Endothelial cell of hepatic sinusoid (primary cell): ENCODE measurements at regions not wholly inside any gene's neighbourhood (a gene's known extent, or its start where the extent isn't known, plus 50 kb on each side); places are given as distances from the start of the nearest gene placed in this dataset.
"Not testable (repeated sequence)": the region's sequence is repeated elsewhere in the genome, so short reads cannot be mapped to it uniquely, and the experiment has no call there.

Source experiments
- in situ Hi-C: cut with HindIII; loops from 2 replicates; pipeline ENCODE4 v1.10.0; 2017; ENCODE audit warnings: low sequenced_read_pairs

DNA sequence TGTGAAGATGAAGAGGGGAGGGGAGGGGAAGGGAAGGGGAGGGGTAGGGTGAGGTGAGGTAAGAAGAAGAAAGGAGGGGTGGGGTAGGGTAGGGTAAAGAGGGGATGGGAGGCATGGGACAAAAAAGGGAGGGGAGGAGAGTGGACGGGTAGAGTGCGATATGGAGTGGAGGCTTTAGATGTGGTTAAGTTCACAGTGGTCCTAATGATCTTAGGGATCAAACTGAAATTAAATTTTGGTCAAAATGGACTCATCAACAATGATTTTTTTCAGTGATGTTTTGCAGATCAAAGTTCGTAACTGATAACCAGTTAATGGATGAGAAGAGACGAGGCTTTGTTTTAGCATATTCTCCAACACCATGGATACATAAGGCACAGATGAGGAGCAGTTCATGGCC lies 513.9 kb upstream of the ACVR2A start:
- in situ Hi-C loops: no loop called here

DNA sequence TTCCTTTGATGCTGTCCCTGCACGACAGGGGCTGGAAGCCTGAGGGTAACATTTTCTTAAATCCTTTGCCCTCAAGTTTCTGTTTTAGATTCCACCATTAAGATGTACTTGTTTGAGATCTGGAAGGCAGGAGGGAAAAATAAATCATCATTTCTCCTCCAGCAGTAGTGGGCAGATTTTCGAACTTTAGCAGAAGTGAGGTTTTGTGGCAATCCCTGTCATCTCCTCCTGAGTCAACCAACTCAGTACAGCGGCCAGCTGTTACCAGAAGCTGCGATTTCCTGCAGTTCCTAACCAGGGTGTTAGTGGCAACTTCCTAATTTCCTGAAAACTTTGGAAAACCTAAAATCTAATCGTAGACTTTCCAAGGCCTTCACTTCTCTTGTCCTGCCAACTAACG lies 517.2 kb upstream of the ACVR2A start:
- in situ Hi-C loops: no loop called here

DNA sequence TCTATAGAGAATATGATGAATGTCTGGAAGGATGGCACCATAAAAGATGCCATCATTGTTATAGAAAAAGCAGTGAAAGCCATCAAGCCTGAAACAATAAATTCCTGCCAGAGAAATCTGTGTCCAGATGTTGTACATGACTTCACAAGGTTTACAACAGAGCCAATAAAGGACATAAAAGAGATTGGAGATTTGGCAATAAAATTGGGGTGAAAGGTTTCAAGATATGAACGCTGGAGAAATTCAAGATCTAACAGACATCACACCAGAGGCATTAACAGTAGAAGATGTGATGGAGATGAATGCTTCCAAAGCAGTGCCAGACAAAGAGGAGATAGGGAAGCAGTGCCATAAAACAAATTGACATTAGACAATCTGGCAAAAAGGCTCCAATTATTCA lies 518.8 kb upstream of the ACVR2A start:
- in situ Hi-C loops: no loop called here

DNA sequence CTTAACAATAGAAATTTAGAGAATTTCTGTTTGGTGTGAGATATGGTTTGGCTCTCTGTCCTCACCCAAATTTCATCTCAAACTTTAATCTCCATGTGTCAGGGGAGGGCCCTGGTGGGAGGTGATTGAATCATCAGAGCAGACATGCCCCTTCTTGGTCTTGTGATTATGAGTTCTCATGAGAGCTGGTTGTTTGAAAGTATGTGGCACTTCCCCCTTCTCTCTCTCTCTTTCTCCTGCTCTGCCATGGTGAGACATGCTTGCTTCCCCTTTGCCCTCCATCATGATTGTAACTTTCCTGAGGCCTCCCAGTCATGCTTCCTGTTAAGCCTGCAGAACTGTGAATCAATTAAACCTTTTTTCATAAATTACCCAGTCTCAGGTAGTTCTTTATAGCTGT lies 524.7 kb upstream of the ACVR2A start:
- in situ Hi-C loops: no loop called here

DNA sequence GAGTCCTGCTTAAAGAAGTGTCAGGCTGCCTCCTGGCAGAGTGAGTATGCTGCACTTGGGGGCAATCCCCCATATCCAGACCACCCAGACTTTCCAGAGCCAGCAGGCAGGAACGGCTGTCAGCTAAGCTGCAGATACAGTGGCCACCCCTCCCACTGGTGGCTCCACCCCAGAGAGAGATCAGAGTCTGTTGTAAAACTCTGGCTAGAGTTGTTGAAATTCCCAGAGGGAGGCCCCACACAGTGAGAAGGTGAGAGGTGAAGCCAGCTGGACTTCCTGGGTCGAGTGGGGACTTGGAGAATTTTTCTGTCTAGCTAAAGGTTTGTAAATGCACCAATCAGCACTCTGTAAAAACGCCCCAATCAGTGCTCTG lies 533.8 kb upstream of the ACVR2A start:
- in situ Hi-C loops: no loop called here

DNA sequence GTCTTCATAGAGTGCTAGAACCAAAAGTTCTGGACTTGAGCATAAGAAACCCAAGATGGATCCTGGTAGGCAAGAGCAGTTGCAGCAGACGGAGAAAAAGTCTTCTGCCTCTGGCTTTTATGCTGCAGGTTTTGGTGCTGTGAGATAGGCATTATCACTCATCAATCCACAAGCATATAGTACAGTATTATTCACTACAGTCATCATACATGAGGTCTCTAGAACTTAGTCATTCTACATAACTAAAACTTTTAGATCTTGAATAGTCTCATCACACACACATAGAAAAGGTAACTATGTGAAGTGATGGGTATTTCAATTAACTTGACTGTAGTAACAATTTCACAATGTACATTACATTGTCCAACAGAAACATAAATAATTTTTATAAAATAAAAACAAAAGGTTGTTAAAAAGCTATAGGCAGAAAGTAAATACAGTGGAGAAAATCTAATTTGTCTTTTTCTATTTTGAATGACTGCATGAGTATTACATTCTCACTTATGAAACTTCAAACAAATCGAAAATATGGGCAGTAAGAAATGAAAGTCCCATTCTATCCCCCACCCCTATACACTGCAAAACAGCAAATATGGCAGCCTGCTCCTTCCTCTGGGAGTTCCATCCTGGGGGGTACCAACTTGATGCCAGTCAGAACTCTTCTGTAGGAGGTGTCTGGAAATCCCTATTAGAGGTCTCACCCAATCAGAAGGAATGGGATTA lies 534.3 kb upstream of the ACVR2A start:
- in situ Hi-C loops: no loop called here

DNA sequence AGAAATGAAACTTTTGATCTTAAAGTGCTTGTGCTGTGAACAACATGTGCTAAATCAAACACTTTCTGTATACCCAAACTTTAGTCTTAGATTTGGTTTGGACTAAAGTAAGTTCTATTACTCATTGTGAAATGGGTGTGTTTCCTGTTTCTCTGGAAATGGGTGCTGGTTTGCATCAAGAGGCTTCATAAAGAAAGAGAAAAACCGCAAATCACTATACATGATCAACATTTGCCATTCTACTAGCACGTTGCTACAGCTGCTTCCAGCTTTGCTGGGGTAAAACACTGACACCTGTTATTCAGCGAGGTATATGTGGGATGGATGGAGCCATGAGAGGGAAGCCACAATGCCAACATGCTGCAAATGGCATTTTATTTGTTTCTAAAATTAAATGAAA lies 547.0 kb upstream of the ACVR2A start:
- in situ Hi-C loops: no loop called here

DNA sequence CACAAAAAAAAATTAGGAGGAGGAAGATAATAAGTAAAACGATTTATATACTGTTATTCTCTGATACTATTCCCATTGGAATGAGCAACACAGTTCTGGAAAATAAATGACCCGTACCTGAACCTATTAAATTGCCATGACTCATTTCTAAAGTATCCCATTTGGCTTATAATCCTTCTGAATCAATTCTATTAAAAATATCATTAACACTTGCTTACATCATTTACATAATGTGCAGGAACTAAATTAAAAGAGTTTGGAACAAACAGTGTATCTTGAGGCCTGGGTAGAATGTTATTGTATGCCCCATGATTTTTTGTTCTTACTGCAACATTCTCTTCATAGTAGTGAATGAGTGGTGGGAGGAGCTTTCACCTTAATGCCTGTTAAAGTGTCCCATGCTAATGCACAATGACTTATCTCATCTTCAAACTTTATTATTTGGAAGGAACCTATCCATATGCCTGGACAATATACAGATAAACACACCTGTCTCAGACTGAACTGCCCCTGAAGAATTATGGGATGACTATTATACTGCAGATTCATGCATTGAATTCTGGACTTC lies 549.9 kb upstream of the ACVR2A start:
- in situ Hi-C loops: no loop called here

DNA sequence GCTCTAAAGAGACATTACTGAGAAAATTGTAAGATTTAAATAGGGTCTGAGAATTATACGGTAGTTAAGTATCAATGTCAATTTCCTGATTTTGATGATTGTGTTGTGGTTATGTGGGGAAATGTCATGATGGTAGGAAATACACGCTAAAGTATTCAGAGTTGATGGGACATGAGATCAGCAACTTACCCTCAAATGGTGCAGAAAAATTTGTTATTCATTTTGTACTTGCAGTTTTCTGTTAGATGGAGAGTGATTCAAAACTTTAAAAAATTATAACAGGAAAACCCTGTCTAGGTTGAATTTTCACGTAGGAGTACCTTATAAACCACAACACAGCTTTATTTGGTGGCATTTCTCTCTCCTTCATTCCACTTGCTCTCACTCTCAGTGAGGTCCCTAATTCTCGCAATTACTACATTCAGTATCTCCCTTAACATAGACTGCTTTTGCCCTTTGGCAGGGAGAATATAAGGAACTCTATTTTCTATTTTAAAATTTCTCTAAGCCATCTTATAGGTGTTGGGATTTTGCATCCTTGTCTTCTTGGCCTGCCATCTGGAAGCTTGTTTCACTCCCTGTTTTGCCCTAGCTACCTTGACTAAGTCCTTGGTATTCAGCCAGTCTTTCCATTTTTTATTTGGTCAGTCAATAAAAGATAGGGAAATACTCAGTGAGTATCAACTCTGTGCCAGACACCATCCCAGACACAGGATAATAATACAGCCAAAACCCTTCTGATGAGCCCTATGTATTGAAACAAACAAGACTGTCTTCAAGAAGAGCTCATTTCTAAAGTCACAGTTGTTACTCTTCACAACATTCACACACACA lies 550.6 kb upstream of the ACVR2A start:
- in situ Hi-C loops: no loop called here

DNA sequence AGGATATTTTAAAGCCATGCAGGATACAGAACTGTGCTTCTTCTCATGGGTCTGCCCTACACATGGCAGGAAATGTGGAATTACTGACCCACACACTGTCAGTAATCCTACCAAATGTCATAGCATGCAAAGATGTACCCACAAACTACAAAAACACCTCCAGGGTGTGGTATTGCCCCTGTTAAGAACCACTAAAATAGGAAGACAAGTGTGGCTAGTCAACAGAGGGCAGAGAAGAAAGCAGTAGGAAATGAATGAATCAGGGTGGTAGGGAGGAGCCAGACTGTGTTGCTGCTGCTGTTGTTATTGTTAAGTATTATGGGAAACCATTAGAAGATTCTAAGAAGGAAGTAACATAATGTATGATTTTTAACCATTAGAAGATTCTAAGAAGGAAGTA lies 556.7 kb upstream of the ACVR2A start:
- in situ Hi-C loops: no loop called here

DNA sequence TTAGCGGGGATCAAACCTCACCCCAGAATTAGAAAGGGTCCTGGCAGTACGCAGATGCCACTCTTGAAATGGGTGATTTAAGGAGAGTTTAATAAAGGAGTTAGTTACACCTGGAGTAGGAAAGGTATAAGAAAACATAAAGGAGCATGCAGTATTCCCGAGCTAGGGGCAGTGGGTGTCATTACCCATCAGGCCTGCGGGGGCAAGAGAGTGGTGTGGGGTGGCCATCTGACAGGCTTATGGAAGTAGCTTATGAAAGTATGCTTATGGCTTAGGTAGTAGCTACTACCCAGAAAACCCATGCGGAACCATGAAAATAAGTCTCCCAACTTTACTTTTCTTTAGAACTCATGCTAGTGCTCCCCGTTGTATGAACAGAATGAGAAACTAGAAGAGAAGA lies 568.9 kb upstream of the ACVR2A start:
- in situ Hi-C loops: no loop called here

DNA sequence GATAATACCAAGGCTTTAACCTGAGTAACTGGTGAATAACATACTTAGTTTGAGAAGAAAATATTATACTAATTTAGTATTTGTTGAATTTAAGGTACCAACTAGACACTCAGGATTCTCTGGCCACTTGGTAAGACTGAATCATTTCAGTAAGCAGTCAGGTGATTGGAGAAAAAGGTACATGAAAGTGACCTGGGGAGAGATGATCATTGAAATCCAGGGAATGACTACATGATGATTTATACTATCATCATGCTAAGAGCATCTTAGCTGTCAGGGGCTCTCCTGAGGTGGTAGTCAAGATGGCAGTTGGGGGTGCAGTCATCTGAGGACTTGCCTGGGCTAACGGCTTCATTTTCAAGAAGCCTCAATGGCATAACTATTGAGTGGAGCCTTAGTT lies 571.2 kb upstream of the ACVR2A start:
- in situ Hi-C loops: no loop called here

DNA sequence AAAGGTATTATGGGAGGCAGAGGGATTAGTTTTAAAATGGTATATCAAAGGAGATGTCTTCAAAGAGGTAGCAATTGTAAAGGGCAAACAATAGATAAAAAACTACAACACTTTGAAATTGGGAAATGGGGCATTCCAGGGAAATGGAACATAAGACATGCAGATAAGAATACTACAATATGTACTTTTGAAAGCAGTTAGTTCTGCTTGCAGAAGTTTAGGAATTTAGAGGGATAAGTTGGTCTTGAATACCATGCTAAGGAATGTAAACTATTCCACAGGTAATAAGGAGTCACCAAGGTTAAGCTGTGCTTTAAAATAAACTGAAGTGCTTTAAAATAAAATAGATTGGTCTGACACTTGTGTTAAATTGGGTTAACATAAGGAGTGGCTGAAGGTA lies 571.7 kb upstream of the ACVR2A start:
- in situ Hi-C loops: no loop called here

DNA sequence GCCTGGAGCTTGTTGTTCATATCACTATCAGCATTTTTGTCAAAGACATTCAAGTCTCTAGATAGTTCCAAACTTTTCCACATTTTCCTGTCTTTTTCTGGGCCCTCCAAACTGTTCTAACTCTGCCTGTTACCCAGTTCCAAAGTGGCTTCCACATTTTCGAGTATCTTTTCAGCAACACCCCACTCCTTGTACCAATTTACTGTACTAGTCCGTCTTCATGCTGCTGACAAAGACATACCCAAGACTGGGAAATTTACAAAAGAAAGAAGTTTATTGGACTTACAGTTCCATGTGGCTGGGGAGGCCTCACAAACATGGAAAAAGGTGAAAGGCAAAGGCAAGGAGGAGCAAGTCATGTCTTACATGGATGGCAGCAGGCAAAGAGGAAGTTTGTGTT lies 575.2 kb upstream of the ACVR2A start:
- in situ Hi-C loops: not testable (repeated sequence)

DNA sequence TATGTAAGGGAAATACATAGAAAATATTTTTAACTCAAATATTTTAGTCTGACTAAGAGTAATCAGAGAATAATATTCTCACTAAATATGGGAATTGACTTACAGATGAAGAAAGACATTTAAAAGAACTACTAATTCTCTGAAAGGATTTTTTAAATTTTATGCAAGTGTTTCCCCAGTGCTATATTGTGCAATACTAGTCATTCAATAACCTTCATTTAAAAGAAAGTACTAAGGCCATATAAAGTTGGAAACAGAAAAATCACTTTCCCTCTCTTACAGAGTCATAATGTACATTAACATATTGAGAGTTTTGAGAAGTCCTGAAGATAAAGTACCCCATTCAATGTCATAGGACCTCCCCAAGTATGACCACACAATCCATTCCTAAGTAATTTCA lies 584.6 kb upstream of the ACVR2A start:
- in situ Hi-C loops: no loop called here

DNA sequence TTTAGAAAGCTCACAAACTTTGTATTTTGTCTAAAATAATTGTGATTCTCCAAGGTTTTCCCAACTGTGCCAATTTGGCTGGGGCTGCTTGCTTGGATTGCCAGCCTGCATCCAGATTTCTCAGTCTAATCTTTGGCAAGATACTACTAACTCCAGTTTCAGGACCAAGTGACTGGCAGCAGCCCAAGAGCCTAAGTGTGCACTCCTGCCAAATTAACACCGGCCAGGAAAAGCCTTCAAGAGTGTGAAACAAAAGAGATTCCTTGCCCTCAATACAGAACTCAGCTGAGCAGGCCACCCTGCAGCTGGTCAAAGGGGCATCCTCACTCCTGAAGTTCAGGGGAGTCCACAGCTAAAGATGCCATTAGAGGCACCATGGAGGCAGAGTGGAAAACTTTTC lies 589.0 kb upstream of the ACVR2A start:
- in situ Hi-C loops: no loop called here

DNA sequence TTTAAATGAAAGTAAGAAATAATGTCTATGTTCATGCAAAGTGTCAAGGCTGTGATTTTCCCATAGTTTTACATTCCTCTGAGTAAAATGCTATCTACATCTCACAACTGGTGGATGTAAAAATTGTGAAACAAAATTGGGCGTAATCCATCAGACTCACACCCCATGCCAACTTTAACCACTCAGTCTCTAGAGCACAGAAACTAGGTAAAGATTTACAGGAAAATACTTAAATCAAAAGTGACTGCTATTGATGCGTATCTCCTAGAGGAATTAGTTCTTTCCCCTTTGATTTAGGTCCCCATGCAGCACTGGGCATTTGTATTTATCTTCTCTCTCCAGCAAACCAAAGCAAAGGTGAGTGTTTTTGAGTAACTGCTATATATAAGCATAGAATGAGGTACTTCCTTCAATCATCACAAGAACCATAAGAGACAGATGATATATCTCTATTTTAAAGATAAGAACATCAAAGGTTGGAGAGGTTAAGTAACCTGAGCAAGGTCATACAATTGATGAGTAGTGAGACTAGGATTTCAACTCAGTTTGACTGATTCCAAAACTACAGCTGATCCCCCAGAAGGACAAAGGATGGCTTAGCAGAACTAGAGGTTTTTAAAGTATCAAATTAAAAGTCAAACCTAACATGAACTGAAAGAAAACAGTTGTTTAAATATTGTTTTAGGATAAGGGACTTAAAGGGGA lies 594.0 kb upstream of the ACVR2A start:
- in situ Hi-C loops: no loop called here

DNA sequence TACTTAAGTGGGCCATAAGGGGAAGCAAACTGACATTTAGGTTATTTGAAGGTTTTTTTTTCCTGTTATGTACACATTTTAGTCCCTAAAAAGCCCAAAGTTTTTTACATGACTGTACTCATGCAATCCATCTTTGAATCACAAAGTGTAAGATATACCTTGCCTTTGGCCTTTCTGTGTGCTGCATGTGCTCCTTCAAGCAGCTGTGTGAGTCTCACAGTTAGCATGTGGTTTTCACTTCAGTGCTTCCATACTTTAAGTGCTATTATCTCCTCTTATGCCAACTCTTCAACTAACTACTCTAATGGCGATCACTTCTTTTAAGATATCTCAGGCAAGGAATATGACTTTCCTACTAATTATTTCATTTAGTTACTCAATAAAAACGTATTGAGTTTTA lies 597.1 kb upstream of the ACVR2A start:
- in situ Hi-C loops: no loop called here

DNA sequence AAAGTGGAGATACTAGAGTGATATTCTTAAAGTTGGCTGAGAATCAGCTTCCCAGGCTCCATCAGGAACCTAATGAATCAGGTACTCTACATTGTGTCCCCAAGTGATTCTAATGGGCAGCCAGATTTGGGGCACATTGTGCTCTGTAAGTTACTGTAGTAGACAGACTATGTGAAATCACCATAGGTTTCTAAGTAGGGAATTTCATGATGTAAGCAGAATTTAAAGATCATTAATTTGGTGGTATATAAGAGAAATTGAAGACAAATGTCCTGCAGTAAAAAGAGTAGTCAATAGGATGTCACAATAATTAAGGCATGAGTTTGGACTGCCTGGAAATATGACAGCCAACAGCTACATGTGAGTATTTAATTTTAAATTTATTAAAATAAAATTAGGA lies 602.4 kb upstream of the ACVR2A start:
- in situ Hi-C loops: no loop called here

DNA sequence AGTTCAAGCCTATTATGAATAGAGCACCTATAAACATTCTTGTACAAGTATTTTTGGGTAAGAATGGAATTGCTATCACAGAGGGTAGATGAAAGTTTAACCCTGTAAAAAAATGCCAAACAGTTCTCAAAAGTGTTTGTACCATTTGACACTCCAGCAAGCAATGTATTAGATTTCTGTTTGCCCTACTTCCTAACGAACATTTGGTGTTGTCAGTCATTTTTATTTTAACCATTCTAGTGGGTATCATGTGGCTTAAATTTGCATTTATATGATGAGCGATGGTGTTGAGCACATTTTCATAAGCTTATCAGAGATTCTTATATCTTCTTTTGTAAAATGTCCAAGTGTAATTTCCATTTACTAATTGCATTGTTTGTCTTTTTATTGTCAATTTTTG lies 608.2 kb upstream of the ACVR2A start:
- in situ Hi-C loops: no loop called here

DNA sequence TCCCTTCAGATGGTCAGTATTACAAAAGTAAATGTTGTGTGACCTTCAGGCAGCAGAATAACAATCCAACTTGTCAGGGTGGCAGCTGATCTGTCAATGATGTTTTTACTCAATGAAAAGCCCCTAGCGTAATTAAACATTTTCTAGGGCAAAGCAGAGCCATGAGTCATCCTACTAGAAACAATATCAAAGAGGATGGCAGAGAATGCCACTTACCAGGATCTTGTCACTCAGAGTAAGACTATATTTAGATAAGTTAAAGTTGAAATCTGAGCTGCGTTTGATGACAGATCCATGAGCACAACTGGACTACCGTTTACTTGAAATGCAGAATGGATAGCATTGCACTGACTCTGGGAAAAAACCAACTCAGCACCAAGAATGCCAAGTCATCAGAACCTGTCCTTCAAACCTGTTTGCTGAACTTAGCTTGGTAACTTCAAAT lies 612.6 kb upstream of the ACVR2A start:
- in situ Hi-C loops: no loop called here

DNA sequence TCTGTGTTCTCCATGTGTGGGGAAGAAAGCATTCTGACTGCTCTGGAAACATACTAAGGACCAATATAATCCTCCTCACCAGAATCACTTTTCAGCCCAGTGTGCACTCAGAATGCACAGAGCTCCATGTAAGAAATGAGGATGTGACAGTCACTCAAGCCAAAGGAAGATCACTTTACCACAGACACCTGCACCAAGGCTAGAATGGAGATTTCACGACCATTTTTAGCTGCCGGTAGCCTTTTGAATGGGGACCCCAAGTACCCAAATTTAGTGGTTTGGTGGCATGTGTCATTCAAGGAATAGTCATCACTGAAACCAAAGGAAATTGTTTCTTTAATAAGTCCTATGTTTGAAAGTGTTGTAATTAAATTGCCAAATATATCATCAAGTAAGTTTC lies 613.2 kb upstream of the ACVR2A start:
- in situ Hi-C loops: no loop called here
